GM23338 (cell line): ENCODE measurements at regions not wholly inside any gene's neighbourhood (a gene's known extent, or its start where the extent isn't known, plus 50 kb on each side); places are given as distances from the start of the nearest gene placed in this dataset.

Source experiments
- ATAC-seq: fragments of 200-7000 bp; cut with Tn5 transposase; 3 replicates; pipeline ENCODE4 v1.9.1; 2020
- DNase-seq: peaks from one replicate; pipeline ENCODE4 v3.0.0-alpha.2; 2015; ENCODE audit warnings: low spot score
- H2AFZ ChIP-seq: fragments of 200-600 bp; sonication (generic); 2 replicates; pipeline ENCODE4 v1.8.0; 2016; ENCODE audit warnings: antibody characterized with exemption, mild to moderate bottlenecking, moderate library complexity
- H3F3A ChIP-seq: fragments of 200-600 bp; sonication (generic); replicated peaks from 2 replicates; pipeline ENCODE4 v1.8.0; 2017; ENCODE audit warnings: antibody characterized with exemption, mixed run types, low read depth
- H3K27ac ChIP-seq: fragments of 200-600 bp; sonication (generic); 2 replicates; pipeline ENCODE4 v1.6.1; 2016; ENCODE audit warnings: low read depth
- H3K27me3 ChIP-seq: fragments of 200-600 bp; sonication (generic); 2 replicates; pipeline ENCODE4 v1.8.0; 2016; ENCODE audit warnings: mild to moderate bottlenecking, mixed run types, moderate library complexity; ENCODE audit not compliant: insufficient read depth
- H3K36me3 ChIP-seq: fragments of 200-600 bp; sonication (generic); 2 replicates; pipeline ENCODE4 v1.8.0; 2016; ENCODE audit warnings: mild to moderate bottlenecking; ENCODE audit not compliant: insufficient read depth
- H3K4me1 ChIP-seq: fragments of 200-600 bp; sonication (generic); 2 replicates; pipeline ENCODE4 v1.8.0; 2016; ENCODE audit warnings: mild to moderate bottlenecking, moderate library complexity; ENCODE audit not compliant: insufficient read depth
- H3K4me2 ChIP-seq: fragments of 200-600 bp; sonication (generic); 2 replicates; pipeline ENCODE4 v1.7.1; 2017; ENCODE audit warnings: mixed run types
- H3K4me3 ChIP-seq: fragments of 200-600 bp; sonication (generic); 2 replicates; pipeline ENCODE4 v1.6.1; 2016; ENCODE audit warnings: mixed run types
- H3K79me2 ChIP-seq: fragments of 200-600 bp; sonication (generic); replicated peaks from 2 replicates; pipeline ENCODE4 v1.8.0; 2017; ENCODE audit warnings: mild to moderate bottlenecking; ENCODE audit not compliant: insufficient read depth
- H3K9me2 ChIP-seq: fragments of 200-600 bp; sonication (generic); 2 replicates; pipeline ENCODE4 v1.8.0; 2017; ENCODE audit not compliant: insufficient read depth
- H4K20me1 ChIP-seq: fragments of 200-600 bp; sonication (generic); replicated peaks from 2 replicates; pipeline ENCODE4 v1.8.0; 2017; ENCODE audit warnings: mild to moderate bottlenecking; ENCODE audit not compliant: insufficient read depth
- H3K27ac Mint-ChIP-seq: 2 replicates; pipeline ENCODE4 v1.8.0; 2020; ENCODE audit warnings: inconsistent platforms, mild to moderate bottlenecking, moderate library complexity, mixed read lengths
- H3K27me3 Mint-ChIP-seq: 3 replicates; pipeline ENCODE4 v1.8.0; 2022; ENCODE audit warnings: low read depth, mild to moderate bottlenecking, moderate library complexity, mixed read lengths, inconsistent platforms; ENCODE audit not compliant: insufficient read depth, poor library complexity
- H3K36me3 Mint-ChIP-seq: 3 replicates; pipeline ENCODE4 v1.8.0; 2021; ENCODE audit warnings: low read depth, mild to moderate bottlenecking, inconsistent platforms, moderate library complexity, mixed read lengths
- H3K4me1 Mint-ChIP-seq: 3 replicates; pipeline ENCODE4 v1.8.0; 2020; ENCODE audit warnings: mild to moderate bottlenecking, inconsistent platforms, mixed read lengths
- H3K4me3 Mint-ChIP-seq: 3 replicates; pipeline ENCODE4 v1.8.0; 2021; ENCODE audit warnings: moderate library complexity, mild to moderate bottlenecking, inconsistent platforms, mixed read lengths
- H3K9me3 Mint-ChIP-seq: 3 replicates; pipeline ENCODE4 v1.8.0; 2020; ENCODE audit warnings: moderate library complexity, mild to moderate bottlenecking, inconsistent platforms, mixed read lengths
- CREB1 ChIP-seq: fragments of 250-450 bp; sonication (Bioruptor Pico); IDR thresholded peaks from 2 replicates; pipeline ENCODE4 v1.5.0; 2020; ENCODE audit warnings: low read depth, mild to moderate bottlenecking, moderate library complexity
- EZH2 ChIP-seq: fragments of 200-600 bp; sonication (generic); IDR thresholded peaks from one replicate; pipeline ENCODE4 v1.8.0; 2017; ENCODE audit warnings: antibody characterized with exemption, mild to moderate bottlenecking, low read depth; ENCODE audit not compliant: unreplicated experiment
- EZH2phosphoT487 ChIP-seq: fragments of 200-600 bp; sonication (generic); IDR thresholded peaks from one replicate; pipeline ENCODE4 v1.8.1; 2018; ENCODE audit warnings: antibody characterized with exemption; ENCODE audit not compliant: unreplicated experiment
- JUNB ChIP-seq: IDR thresholded peaks from one replicate; pipeline ENCODE4 v1.6.1; 2016; ENCODE audit warnings: antibody characterized with exemption; ENCODE audit not compliant: unreplicated experiment
- NANOG ChIP-seq: IDR thresholded peaks from 2 replicates; pipeline ENCODE4 v1.6.1; 2016; ENCODE audit warnings: antibody characterized with exemption, borderline replicate concordance
- POLR2AphosphoS5 ChIP-seq: IDR thresholded peaks from 2 replicates; pipeline ENCODE4 v1.6.1; 2016; ENCODE audit warnings: antibody characterized with exemption, low read depth
- STAT1 ChIP-seq: IDR thresholded peaks from one replicate; pipeline ENCODE4 v1.6.1; 2016; ENCODE audit warnings: antibody characterized with exemption; ENCODE audit not compliant: unreplicated experiment
- ZNF114 ChIP-seq: fragments of 250-450 bp; sonication (Bioruptor Pico); IDR thresholded peaks from 2 replicates; pipeline ENCODE4 v1.5.0; 2020; ENCODE audit warnings: mild to moderate bottlenecking, moderate library complexity
- ZNF331 ChIP-seq: fragments of 250-450 bp; sonication (Bioruptor Pico); IDR thresholded peaks from 2 replicates; pipeline ENCODE4 v1.5.0; 2020; ENCODE audit warnings: low read depth, mild to moderate bottlenecking, moderate library complexity
- TF ChIP-seq, protein P1 (sequence below), 2 experiments: fragments of 200-600 bp in 1 of 2; sonication (generic) in 1 of 2; conservative IDR thresholded peaks; 2 replicates each; pipeline versions ENCODE4 v1.5.1 to v1.6.1; 2016 to 2017; ENCODE audit warnings: antibody characterized with exemption in 2 of 2, low read depth in 2 of 2, mild to moderate bottlenecking in 2 of 2, moderate library complexity in 1 of 2
- TF ChIP-seq, protein P2 (sequence below): IDR thresholded peaks from one replicate; pipeline ENCODE4 v1.6.1; 2018; ENCODE audit warnings: antibody characterized with exemption; ENCODE audit not compliant: unreplicated experiment
- TF ChIP-seq, protein P3 (sequence below): fragments of 250-450 bp; sonication (Bioruptor Pico); IDR thresholded peaks from 2 replicates; pipeline ENCODE4 v1.5.0; 2020; ENCODE audit warnings: mild to moderate bottlenecking, moderate library complexity
- TF ChIP-seq, protein P4 (sequence below): IDR thresholded peaks from 2 replicates; pipeline ENCODE4 v1.6.1; 2016; ENCODE audit warnings: antibody characterized with exemption

DNA sequence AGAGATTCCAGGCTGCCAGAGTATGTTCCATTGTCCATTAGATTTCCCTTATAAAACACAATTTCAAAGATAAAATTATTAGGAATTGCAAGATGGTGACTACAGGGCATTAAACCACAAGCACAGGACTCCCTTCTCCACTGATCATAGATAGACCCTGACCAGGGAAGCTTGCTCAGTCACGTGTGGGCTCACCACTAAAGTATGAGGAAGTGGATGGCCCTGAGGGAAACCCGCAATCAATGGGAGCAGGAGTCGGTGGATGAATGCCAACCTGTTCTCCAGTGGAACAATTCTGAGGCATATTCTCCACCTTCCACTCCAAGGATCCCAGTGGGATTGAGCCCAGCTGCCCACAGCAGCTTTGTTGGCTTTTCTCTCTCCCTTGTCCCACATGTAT is 515.7 kb downstream of the BCOR start:
- TF ChIP-seq, protein P1, sequence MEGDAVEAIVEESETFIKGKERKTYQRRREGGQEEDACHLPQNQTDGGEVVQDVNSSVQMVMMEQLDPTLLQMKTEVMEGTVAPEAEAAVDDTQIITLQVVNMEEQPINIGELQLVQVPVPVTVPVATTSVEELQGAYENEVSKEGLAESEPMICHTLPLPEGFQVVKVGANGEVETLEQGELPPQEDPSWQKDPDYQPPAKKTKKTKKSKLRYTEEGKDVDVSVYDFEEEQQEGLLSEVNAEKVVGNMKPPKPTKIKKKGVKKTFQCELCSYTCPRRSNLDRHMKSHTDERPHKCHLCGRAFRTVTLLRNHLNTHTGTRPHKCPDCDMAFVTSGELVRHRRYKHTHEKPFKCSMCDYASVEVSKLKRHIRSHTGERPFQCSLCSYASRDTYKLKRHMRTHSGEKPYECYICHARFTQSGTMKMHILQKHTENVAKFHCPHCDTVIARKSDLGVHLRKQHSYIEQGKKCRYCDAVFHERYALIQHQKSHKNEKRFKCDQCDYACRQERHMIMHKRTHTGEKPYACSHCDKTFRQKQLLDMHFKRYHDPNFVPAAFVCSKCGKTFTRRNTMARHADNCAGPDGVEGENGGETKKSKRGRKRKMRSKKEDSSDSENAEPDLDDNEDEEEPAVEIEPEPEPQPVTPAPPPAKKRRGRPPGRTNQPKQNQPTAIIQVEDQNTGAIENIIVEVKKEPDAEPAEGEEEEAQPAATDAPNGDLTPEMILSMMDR (conservative IDR thresholded peaks at IDR 0.05; ENCODE audit: low read depth in 2 of 2): no peak
- TF ChIP-seq STAT1 (no peak), JUNB (no peak), NANOG (no peak), EZH2 (no peak), ZNF331 (CRISPR knock-in tag) (no peak), CREB1 (no peak), EZH2phosphoT487 (no peak), ZNF114 (CRISPR knock-in tag) (no peak), POLR2AphosphoS5 (no peak)
- TF ChIP-seq, protein P2, sequence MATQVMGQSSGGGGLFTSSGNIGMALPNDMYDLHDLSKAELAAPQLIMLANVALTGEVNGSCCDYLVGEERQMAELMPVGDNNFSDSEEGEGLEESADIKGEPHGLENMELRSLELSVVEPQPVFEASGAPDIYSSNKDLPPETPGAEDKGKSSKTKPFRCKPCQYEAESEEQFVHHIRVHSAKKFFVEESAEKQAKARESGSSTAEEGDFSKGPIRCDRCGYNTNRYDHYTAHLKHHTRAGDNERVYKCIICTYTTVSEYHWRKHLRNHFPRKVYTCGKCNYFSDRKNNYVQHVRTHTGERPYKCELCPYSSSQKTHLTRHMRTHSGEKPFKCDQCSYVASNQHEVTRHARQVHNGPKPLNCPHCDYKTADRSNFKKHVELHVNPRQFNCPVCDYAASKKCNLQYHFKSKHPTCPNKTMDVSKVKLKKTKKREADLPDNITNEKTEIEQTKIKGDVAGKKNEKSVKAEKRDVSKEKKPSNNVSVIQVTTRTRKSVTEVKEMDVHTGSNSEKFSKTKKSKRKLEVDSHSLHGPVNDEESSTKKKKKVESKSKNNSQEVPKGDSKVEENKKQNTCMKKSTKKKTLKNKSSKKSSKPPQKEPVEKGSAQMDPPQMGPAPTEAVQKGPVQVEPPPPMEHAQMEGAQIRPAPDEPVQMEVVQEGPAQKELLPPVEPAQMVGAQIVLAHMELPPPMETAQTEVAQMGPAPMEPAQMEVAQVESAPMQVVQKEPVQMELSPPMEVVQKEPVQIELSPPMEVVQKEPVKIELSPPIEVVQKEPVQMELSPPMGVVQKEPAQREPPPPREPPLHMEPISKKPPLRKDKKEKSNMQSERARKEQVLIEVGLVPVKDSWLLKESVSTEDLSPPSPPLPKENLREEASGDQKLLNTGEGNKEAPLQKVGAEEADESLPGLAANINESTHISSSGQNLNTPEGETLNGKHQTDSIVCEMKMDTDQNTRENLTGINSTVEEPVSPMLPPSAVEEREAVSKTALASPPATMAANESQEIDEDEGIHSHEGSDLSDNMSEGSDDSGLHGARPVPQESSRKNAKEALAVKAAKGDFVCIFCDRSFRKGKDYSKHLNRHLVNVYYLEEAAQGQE: no peak
- TF ChIP-seq, protein P3, sequence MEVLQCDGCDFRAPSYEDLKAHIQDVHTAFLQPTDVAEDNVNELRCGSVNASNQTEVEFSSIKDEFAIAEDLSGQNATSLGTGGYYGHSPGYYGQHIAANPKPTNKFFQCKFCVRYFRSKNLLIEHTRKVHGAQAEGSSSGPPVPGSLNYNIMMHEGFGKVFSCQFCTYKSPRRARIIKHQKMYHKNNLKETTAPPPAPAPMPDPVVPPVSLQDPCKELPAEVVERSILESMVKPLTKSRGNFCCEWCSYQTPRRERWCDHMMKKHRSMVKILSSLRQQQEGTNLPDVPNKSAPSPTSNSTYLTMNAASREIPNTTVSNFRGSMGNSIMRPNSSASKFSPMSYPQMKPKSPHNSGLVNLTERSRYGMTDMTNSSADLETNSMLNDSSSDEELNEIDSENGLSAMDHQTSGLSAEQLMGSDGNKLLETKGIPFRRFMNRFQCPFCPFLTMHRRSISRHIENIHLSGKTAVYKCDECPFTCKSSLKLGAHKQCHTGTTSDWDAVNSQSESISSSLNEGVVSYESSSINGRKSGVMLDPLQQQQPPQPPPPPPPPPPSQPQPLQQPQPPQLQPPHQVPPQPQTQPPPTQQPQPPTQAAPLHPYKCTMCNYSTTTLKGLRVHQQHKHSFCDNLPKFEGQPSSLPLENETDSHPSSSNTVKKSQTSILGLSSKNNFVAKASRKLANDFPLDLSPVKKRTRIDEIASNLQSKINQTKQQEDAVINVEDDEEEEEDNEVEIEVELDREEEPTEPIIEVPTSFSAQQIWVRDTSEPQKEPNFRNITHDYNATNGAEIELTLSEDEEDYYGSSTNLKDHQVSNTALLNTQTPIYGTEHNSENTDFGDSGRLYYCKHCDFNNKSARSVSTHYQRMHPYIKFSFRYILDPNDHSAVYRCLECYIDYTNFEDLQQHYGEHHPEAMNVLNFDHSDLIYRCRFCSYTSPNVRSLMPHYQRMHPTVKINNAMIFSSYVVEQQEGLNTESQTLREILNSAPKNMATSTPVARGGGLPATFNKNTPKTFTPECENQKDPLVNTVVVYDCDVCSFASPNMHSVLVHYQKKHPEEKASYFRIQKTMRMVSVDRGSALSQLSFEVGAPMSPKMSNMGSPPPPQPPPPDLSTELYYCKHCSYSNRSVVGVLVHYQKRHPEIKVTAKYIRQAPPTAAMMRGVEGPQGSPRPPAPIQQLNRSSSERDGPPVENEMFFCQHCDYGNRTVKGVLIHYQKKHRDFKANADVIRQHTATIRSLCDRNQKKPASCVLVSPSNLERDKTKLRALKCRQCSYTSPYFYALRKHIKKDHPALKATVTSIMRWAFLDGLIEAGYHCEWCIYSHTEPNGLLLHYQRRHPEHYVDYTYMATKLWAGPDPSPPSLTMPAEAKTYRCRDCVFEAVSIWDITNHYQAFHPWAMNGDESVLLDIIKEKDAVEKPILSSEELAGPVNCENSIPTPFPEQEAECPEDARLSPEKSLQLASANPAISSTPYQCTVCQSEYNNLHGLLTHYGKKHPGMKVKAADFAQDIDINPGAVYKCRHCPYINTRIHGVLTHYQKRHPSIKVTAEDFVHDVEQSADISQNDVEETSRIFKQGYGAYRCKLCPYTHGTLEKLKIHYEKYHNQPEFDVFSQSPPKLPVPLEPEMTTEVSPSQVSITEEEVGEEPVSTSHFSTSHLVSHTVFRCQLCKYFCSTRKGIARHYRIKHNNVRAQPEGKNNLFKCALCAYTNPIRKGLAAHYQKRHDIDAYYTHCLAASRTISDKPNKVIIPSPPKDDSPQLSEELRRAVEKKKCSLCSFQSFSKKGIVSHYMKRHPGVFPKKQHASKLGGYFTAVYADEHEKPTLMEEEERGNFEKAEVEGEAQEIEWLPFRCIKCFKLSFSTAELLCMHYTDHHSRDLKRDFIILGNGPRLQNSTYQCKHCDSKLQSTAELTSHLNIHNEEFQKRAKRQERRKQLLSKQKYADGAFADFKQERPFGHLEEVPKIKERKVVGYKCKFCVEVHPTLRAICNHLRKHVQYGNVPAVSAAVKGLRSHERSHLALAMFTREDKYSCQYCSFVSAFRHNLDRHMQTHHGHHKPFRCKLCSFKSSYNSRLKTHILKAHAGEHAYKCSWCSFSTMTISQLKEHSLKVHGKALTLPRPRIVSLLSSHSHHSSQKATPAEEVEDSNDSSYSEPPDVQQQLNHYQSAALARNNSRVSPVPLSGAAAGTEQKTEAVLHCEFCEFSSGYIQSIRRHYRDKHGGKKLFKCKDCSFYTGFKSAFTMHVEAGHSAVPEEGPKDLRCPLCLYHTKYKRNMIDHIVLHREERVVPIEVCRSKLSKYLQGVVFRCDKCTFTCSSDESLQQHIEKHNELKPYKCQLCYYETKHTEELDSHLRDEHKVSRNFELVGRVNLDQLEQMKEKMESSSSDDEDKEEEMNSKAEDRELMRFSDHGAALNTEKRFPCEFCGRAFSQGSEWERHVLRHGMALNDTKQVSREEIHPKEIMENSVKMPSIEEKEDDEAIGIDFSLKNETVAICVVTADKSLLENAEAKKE (CRISPR knock-in tag): no peak
- TF ChIP-seq, protein P4, sequence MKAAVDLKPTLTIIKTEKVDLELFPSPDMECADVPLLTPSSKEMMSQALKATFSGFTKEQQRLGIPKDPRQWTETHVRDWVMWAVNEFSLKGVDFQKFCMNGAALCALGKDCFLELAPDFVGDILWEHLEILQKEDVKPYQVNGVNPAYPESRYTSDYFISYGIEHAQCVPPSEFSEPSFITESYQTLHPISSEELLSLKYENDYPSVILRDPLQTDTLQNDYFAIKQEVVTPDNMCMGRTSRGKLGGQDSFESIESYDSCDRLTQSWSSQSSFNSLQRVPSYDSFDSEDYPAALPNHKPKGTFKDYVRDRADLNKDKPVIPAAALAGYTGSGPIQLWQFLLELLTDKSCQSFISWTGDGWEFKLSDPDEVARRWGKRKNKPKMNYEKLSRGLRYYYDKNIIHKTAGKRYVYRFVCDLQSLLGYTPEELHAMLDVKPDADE: no peak
- Histone ChIP-seq H2AFZ (no peak overlapping the region), H3K27ac (no peak overlapping the region), H3K4me2 (no peak overlapping the region), H3K4me1 (no peaks in the 10 kb centered on the region), H3K9me2 (no peaks in the 10 kb centered on the region), H3K36me3 (no peaks in the 10 kb centered on the region), H3F3A (no peaks in the 10 kb centered on the region), H3K4me3 (no peak overlapping the region), H4K20me1 (no peaks in the 10 kb centered on the region), H3K79me2 (no peaks in the 10 kb centered on the region), H3K27me3 (no peaks in the 10 kb centered on the region)
- no peak overlapping the region for H3K4me3 Mint-ChIP-seq
- no peak overlapping the region for H3K27ac Mint-ChIP-seq
- H3K9me3 Mint-ChIP-seq: no peaks in the 10 kb centered on the region
- no peaks in the 10 kb centered on the region for H3K36me3 Mint-ChIP-seq
- no peak for ATAC-seq
- DNase-seq: no peak
- H3K4me1 Mint-ChIP-seq: peaks cover 9% of the 10 kb centered on the region
- H3K27me3 Mint-ChIP-seq: no peaks in the 10 kb centered on the region
